GM19035 (cell line): ENCODE measurements at regions not wholly inside any gene's neighbourhood (a gene's known extent, or its start where the extent isn't known, plus 50 kb on each side); places are given as distances from the start of the nearest gene placed in this dataset.

Experiments used
- ATAC-seq: cut with Tn5 transposase; IDR thresholded peaks from one replicate; pipeline ENCODE4 v1.9.1; 2021; ENCODE audit not compliant: unreplicated experiment

DNA sequence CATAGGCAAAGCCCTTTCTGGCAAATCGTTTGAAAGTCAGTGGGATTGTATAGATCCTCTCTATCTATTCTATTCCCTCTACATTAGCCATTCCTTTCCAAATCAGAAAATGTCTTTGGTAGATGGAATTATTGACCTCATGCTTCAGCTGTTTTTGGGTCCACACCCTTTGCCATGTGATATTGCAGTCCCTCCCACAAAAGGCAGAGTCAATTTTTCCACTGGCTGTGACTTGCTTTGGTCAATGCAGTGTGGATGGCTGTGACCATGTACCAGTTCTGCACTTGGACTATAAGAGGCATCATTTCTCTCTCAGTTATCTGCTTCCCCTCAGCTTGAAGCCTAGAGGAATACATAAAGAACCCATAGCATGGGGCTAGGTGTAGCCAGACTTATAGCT lies 332.9 kb downstream of the PTEN start:
- no peak for ATAC-seq

DNA sequence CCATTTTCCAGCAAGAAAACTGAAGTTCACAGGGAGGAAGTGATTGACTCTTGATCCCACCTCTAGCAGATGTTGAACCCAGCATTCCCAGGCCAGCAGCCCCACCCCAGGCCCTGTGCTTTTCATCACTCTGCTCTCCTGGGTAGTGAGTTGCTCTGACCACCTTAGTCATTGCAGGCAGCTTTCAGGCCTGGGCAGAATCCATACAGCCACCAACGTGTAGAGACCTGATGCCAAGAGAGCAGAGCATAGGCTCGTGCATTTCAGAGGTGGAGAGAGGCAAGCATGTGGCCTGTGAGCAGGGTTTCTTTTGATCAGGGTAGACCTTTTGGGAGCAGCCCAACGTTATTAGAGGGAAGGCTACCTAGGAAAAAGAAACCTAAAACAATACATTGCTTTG lies 334.6 kb downstream of the PTEN start:
- ATAC-seq = no peak

DNA sequence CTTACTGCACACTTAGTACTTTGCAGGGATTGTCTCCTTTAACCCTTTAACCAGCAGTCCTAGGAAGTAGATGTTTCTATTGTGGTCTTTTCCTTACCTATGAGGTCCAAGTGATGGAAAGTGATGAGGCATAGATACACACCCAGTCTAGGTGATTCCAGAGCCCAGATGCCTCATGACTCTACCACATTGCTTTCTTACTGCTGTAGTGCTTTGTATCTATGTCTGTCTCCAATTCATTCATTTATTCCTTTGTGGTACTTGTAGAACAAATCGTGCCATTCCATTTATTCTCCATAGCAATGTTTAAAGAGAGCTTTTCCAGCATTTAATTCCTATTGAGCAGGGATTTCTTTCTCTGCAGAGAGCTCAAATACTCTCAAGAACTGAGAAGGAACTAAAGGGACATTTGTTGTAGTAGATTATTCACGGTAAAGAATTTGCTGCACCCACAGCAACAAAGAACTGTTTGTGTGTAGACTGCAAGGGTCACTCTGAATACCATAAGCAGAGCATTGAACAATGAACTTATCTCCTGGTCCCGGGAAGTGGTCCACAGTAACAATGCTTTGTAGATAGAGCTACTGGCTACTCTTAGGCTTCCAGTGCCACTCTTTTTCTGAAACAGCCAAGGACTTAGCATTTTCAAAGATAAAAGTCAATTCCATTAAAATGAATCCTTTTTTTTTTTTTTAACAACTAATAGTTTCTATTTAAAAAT lies 337.0 kb downstream of the PTEN start:
- ATAC-seq = no peak

DNA sequence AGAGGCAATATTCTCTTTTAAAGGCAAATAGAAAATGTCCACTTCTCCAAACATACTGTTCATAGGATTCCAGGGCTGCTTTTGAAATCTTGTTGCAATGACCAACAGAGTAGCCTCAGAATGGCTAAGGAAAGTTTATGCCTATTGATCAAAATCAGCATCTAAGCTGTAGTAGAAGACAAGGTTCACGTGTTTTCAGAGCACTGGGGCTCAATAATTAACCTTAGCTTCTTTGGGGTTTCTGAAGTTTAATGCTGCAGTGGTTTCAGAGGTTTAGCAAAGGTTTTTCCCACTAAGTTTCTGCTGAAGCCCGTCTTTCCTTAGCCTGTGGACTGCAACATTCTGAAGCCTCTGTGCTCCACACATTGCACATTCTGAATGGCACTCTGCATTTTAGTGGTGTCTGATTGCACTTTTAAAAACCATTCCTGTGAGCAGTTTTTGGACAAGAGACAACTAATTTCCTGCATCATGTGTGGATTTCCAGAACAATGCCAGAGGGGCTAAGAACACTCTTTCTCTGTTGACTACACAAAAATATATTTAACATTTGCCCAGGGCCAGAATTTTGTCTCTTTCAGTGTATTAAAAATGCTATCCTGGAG lies 342.5 kb downstream of the PTEN start:
- no peak for ATAC-seq

DNA sequence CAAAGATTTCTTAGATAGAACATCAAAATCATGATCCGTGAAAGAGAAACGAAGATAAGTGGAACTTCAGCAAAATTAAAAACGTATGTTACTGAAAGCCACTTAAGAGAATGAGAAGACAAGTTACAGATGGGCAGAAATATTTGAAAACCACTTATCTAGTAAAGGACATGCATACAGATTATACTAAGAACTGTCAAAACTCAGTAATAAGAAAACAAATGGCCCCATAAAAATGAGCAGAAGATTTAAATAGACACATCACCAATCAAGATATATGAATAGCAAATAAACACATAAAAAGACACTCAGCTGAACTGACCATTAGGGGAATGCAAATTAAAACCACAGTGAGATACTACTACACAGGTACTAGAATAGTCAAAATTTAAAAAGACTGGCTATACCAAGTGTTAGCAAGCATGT lies 343.7 kb downstream of the PTEN start:
- no peak for ATAC-seq

DNA sequence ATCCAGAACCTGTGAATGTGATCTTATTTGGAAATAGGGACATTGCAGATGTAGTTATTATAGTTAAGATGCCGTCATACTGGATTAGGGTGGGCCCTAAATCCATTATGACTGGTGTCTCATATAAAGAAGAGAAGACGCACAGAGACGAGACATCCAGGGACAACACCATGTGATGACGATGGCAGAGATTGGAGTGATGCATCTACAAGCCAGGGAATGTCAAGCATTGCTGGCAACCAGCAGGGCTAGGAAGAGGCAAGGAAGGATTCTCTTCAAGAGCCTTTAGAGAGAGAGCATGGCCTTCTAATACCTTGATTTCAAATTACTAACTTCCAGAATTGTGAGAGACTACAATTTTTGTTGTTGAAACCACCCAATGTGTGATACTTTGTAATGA lies 345.8 kb downstream of the PTEN start:
- no peak for ATAC-seq

DNA sequence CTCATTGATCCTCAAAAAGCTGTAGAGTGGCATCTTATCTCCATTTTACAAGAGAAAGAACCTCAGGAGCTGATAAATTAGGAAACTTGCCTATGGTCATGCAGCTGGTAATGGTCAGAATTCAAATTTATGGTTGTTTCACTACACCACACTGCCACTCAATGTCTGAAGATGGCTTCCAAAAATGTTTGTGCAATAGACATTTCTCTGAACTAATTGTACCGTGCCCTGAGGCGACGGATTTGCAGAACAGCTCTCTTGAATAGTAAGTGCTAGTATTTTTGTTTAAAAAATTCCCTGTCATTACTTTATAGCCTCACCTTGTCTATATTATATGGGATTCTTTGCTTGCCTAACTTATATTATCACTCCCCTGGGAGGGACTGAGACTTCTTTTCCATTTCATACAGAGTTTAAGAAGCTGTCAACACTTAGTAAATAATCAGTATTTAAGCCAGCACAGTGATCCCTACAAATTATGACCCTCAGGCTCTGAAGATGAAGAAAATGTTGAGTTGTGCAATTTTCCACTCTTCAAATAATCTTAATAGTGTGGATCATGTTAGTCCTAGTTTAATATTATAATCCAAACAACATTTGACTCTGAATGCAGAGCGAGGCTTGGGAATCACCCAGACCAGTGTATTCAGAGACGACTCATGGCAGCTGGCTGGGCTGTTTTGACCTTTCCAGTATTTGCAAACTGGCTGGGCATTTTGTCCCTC lies 346.6 kb downstream of the PTEN start:
- ATAC-seq = no peak

DNA sequence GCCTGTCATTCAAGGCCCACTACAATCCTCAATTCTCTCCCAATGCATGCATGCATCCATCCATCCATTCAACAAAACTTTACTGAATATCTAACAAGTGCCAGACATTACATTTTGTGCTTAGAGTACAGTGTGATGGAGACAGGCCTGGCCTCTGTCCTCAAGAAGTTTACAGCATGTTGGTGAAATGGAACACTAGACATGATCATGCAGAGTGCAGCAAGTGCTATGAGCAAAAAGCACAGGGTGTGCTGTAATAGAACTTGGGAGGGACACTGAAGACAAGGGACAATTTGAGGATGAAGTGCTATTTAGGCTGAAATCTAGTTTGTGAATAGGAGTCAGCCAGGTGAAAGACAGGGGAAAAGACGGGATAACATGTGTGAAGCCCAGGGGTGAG lies 347.8 kb downstream of the PTEN start:
- ATAC-seq = no peak

DNA sequence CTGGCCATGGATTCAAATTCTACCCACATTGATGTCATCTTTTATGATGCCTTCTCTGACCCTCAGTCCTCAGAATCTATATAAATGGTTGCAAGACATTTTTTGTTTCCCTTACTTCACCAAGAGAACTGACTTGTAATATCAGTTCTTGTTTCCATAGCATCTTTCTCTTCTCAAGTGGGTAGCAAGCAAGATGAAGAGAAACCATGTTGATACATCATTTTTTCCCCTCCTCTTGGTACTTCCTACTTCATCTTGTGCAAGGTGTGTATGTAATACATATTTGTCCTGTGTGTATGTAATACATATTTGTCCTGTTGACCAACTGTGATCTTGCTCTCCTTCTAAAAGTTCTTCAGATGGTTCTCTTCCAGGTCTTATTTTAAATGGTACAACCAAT lies 348.6 kb downstream of the PTEN start:
- no peak for ATAC-seq

DNA sequence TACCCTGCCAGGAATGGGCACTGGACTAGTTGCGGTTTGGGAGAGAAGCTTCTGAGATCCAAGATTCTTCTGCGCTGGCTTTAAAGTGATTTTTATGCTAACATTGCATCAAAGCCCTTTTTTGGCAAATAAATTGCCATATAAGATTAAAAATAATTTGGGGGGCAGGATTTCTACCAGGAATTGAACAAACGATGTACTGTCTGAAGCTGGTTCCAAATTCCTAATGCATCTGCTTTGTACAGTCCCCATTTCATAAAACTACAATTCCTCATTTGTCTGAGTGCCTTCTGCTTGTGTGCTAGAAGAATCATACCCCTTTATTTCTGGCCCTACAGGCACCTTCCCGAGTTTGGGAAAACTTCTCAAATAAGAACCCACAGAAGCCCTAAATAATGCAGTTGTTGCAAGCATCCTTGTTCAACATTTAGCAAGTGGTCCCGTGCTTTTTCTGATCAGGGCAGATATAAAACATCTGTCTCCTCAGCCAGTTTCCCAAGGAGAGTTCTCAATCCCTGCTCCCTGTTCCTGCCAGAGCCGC lies 349.7 kb downstream of the PTEN start:
- no peak for ATAC-seq

DNA sequence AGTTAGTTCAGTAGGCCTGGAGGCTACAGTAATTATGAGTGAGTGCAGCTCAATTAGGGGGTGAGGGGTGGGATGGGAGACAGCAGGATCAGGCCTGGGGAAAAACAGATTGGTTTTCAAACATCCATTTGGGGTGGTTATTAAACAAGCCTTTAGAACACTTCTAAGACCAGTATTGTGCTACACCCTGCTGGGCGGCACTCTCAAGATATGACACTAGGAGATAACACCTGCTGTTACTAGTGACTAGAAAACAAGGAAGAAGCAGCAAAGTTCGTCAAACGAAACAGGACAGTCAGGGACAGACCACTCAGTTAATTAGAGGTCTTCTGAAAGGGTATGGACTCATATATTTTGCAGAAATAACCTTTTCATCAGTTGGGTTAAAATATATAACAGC lies 353.6 kb downstream of the PTEN start:
- no peak for ATAC-seq

DNA sequence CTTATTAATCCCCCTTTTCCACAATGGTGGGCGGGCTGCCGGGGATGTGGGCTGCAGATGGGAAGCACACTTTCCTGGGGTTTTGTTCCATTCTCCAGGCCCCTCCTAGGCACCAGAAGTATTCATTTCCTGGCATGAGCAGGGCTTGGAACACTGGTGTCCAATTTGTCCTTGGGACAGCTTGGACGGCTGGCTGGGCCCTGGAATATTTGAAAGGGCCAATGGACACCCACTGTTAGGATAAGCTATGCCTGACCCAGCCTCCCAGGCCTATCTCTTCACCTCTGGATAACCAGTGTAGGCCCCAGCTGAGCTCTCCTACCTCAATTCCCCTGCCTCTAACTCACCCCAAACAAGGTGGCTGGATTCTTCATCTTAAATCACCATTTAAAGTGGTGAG lies 354.9 kb downstream of the PTEN start:
- ATAC-seq = no peak

DNA sequence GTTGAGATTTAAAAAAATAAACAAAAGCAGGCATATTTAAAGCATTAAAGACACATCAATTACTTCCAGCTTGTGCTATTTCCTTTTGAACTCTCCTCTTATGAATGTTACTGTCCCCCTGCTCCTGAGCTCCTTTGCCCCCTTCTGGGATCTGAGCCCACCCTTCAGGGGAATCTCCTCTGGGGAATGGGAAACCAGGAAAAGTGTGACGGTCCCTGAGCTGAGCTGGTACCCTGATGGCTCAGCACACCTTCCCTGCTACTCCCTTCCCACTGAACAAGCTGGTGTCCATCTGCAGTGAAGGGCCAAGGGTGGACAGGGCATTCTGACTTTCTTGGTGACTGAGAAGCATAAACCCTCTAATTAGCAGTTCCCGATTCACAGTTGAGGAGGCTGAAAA lies 356.3 kb downstream of the PTEN start:
- ATAC-seq = no peak

DNA sequence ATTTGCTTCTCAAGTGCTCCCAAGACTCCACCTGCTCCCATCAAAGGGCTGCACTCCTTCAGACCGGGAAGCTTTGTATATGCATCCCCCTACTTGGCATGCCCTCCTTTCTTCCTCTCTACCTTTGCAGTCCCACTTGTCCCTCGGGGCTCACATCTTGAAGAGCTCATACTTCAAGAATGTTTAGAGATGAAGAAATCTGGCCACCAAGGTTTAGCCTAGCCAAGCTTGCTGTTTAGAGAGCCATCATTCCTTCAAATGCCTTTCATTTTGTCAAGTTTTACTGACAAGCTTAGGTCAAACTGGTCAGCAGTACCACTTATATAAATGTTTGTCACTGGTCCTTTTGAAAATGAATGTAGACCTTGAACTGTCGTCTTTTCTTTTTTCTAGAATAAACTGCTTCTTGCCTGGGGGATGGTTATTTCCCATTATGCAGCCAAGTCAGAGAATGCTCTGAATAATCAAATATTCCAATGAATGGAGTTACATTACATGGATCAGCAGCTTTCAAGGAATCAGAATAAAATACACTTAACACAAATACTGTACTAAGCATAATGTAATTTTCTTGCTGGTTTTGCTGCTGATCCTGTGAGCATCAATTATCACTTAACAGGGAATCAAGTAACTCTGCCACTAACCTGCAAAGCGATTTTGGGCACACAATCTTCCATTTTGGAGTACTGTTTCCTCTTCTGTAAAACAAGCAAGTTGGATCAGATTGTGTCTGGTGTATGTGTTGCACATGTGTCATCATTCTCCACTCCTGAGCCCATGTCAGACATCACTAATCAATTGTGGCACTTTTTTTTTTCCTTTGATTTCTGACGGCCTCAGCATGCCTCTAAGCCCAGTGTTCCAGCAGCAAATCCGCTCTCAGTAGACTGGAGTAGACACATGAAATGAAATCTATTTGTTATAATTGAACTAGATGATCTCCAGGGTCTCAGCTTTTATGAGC lies 357.9 kb downstream of the PTEN start:
- ATAC-seq = no peak

DNA sequence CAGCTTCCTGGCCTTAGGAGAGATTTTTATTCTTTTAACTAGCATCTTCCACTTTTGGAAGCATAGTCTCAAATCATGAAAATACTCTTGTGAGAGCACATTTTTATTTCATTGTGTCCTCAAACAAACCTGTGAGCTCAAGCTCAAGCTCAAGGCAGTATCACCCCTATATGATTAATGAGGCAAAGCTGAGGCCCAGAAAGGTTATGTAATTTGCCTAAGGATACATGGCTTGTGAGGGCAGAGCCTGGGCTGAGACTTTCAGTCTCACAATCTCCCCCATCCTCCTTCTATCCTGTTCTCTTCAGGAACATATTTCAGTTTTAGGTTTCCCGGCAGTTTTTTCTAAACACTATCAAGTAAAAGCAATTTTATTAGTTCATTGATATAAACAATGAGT lies 359.5 kb downstream of the PTEN start:
- ATAC-seq = no peak
